ENCODE measurements at regions not wholly inside any gene's neighbourhood (a gene's known extent, or its start where the extent isn't known, plus 50 kb on each side); places are given as distances from the start of the nearest gene placed in this dataset.

- dilution Hi-C loops (cut with MboI; ENCODE audit: extremely low pct_ligation_motif_present, low sequenced_read_pairs) = no loop called here
- no peak for DNase-seq (ENCODE audit: low read depth, low spot score)
- H3K4me2 ChIP-seq (ENCODE audit: control insufficient read depth, extremely low read depth, insufficient read depth, low read depth, low read length) = no peak overlapping the region
- no peak for TF ChIP-seq CTCF (optimal IDR thresholded peaks at IDR 0.05 in 1 of 3, IDR thresholded peaks at IDR 0.05 in 1 of 3, conservative IDR thresholded peaks at IDR 0.05 in 1 of 3; ENCODE audit: extremely low read depth in 1 of 3, insufficient read depth in 2 of 3, low read length in 3 of 3)
- no peak for TF ChIP-seq EZH2 (IDR thresholded peaks at IDR 0.05; ENCODE audit: low read length)
- H3K9me3 ChIP-seq (ENCODE audit: control insufficient read depth, low read depth, low read length) = no peaks in the 10 kb centered on the region
- no peaks in the 10 kb centered on the region for H3K36me3 ChIP-seq (ENCODE audit: control insufficient read depth in 2 of 2, extremely low read depth in 1 of 2, insufficient read depth in 2 of 2, low read length in 2 of 2)
- H4K20me1 ChIP-seq (ENCODE audit: control insufficient read depth, extremely low read depth, insufficient read depth, low read length) = no peaks in the 10 kb centered on the region
- no peak overlapping the region for H2AFZ ChIP-seq (ENCODE audit: control insufficient read depth, low read length)
- H3K27ac ChIP-seq (ENCODE audit: control insufficient read depth, insufficient read depth, low read length) = no peak overlapping the region
- no peak overlapping the region for H3K9ac ChIP-seq (ENCODE audit: control insufficient read depth, extremely low read depth, insufficient read depth, low read length)
- H3K9me1 ChIP-seq (ENCODE audit: control insufficient read depth, extremely low read depth, insufficient read depth, low read length) = no peaks in the 10 kb centered on the region
- no peak overlapping the region for H3K4me3 ChIP-seq (ENCODE audit: control insufficient read depth in 2 of 3, extremely low read depth in 1 of 3, insufficient read depth in 2 of 3, low read depth in 1 of 3, low read length in 3 of 3)
- FAIRE-seq = no peak
- no peaks in the 10 kb centered on the region for H3K27me3 ChIP-seq (ENCODE audit: control insufficient read depth, extremely low read depth, insufficient read depth, low read length)
- no peaks in the 10 kb centered on the region for H3K79me2 ChIP-seq (ENCODE audit: control insufficient read depth, insufficient read depth, low read length)
- H3K4me1 ChIP-seq (ENCODE audit: control insufficient read depth, extremely low read depth, insufficient read depth, low read length) = no peaks in the 10 kb centered on the region
Observed at GRCh38 chr5:163022582-163023128, 414.7 kb upstream of the CCNG1 start.

- no peak for DNase-seq (ENCODE audit: low read depth, low spot score)
- H3K36me3 ChIP-seq (ENCODE audit: control insufficient read depth in 2 of 2, extremely low read depth in 1 of 2, insufficient read depth in 2 of 2, low read length in 2 of 2) = no peaks in the 10 kb centered on the region
- no peaks in the 10 kb centered on the region for H3K4me1 ChIP-seq (ENCODE audit: control insufficient read depth, extremely low read depth, insufficient read depth, low read length)
- no peak overlapping the region for H3K9ac ChIP-seq (ENCODE audit: control insufficient read depth, extremely low read depth, insufficient read depth, low read length)
- no peaks in the 10 kb centered on the region for H3K27me3 ChIP-seq (ENCODE audit: control insufficient read depth, extremely low read depth, insufficient read depth, low read length)
- H3K79me2 ChIP-seq (ENCODE audit: control insufficient read depth, insufficient read depth, low read length) = no peaks in the 10 kb centered on the region
- TF ChIP-seq CTCF (optimal IDR thresholded peaks at IDR 0.05 in 1 of 3, IDR thresholded peaks at IDR 0.05 in 1 of 3, conservative IDR thresholded peaks at IDR 0.05 in 1 of 3; ENCODE audit: extremely low read depth in 1 of 3, insufficient read depth in 2 of 3, low read length in 3 of 3) (no peak), EZH2 (IDR thresholded peaks at IDR 0.05; ENCODE audit: low read length) (no peak)
- no peak overlapping the region for H3K27ac ChIP-seq (ENCODE audit: control insufficient read depth, insufficient read depth, low read length)
- H3K4me3 ChIP-seq (ENCODE audit: control insufficient read depth in 2 of 3, extremely low read depth in 1 of 3, insufficient read depth in 2 of 3, low read depth in 1 of 3, low read length in 3 of 3) = no peak overlapping the region
- H4K20me1 ChIP-seq (ENCODE audit: control insufficient read depth, extremely low read depth, insufficient read depth, low read length) = no peaks in the 10 kb centered on the region
- no peak for FAIRE-seq
- no peaks in the 10 kb centered on the region for H3K9me1 ChIP-seq (ENCODE audit: control insufficient read depth, extremely low read depth, insufficient read depth, low read length)
- H3K4me2 ChIP-seq (ENCODE audit: control insufficient read depth, extremely low read depth, insufficient read depth, low read depth, low read length) = no peak overlapping the region
- H3K9me3 ChIP-seq (ENCODE audit: control insufficient read depth, low read depth, low read length) = no peaks in the 10 kb centered on the region
- dilution Hi-C loops (cut with MboI; ENCODE audit: extremely low pct_ligation_motif_present, low sequenced_read_pairs) = no loop called here
- H2AFZ ChIP-seq (ENCODE audit: control insufficient read depth, low read length) = no peak overlapping the region
Observed at GRCh38 chr5:163023846-163024245, 413.5 kb upstream of the CCNG1 start.

All from keratinocyte (primary cell).